ENCODE measurements at regions not wholly inside any gene's neighbourhood (a gene's known extent, or its start where the extent isn't known, plus 50 kb on each side); places are given as distances from the start of the nearest gene placed in this dataset.

DNA sequence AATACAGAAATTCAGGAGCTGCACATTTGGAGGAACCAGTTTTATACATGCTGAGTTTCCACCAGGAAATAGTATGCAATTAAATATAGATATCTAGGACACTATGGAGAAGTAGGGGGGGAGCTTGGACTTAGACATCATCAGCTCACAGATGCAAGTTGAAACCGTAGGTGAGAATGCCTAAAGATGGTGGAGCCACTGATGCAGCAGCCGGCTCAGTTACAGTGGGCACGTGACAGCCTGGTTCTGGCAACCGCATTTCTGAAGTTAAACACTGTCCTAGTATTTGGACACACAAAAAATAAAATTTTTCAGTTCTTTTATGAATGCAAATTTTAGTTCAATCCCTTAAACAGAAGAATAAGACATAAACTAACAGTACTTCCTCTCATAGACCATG, 91.5 kb upstream of the FRY start:
- intact Hi-C loops (cut with micrococcal nuclease), result no loop called here
- Mint-ChIP-seq H3K36me3 (no peaks in the 10 kb centered on the region), H3K9me3 (no peaks in the 10 kb centered on the region), H3K27ac (no peak overlapping the region), H3K4me3 (no peak overlapping the region), H3K4me1 (ENCODE audit: low read depth) (no peaks in the 10 kb centered on the region), H3K27me3 (no peaks in the 10 kb centered on the region)
- DNase-seq, result no peak
- ChIA-PET POLR2A (no interaction called here), CTCF (interaction anchor here (1.1 kb wide), 1 partner anchor 30 kb away, joined by 3 read pairs; no protein-coding TSS in a partner anchor)

DNA sequence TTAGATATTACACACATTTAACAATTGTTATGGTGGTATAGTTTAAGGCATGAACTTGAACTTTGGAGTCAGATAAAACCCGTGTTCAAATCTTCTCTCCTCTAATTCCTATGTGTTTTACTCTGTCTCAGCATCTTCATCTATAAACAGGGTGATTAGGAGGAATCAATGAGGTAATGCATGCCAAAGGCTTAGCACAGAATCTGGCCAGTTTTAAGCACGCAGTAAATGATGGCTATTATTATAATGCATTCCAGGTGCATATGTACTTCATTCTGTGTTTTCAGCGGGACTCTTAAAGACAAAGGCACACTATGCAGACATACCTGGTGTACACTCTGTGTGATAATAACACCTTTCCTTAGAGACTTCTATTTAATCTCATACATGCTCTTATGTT, 88.0 kb upstream of the FRY start:
- Mint-ChIP-seq H3K36me3 (peaks cover 3% of the 10 kb centered on the region), H3K27me3 (no peaks in the 10 kb centered on the region), H3K9me3 (no peaks in the 10 kb centered on the region), H3K27ac (no peak overlapping the region), H3K4me3 (no peak overlapping the region), H3K4me1 (ENCODE audit: low read depth) (no peaks in the 10 kb centered on the region)
- DNase-seq, result no peak
- intact Hi-C loops (cut with micrococcal nuclease), result no loop called here
- ChIA-PET POLR2A (no interaction called here), CTCF (no interaction called here)

DNA sequence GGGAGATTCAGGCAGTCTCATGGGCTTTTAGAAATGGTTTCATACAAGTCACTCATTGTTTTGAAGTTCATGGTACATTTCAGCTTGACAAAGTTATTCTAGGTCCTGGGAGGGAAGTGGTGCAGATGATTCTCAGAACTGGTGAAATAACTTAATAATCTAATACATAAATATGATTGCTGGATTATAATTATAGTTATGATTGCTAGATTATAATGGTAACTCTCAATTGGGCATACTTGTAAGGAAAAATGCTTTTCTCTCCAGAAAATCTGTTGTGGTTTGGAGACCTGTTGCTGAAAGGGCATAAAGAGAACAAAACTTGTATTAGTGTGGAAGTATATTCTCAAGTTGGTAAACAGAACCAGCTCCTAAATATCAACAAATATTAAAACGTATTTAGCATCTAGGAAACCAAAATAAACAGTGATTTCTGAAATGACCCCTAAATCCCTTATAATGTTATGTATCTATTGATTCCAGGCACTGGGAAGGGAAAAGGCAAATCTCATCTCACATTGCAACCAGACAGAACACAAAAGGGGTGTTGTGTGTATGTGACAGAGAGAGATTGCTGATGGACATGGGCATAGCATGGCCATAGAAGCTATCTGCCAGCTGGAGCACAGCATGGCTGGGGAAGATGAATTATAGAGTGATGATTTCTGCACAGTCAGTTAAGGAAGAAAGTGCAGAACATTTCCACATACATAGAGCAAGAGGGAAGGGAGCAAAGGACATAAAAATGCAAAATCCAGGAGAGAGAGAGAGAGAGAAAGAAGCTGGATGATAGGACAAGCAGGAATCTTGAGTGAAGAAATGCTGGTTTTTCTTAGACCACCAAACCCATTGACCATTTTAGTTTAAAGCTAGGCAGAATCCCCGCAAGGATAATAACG, 87.1 kb upstream of the FRY start:
- intact Hi-C loops (cut with micrococcal nuclease), result no loop called here
- Mint-ChIP-seq H3K4me1 (ENCODE audit: low read depth) (no peaks in the 10 kb centered on the region), H3K36me3 (peaks cover 3% of the 10 kb centered on the region), H3K27me3 (no peaks in the 10 kb centered on the region), H3K27ac (no peak overlapping the region), H3K4me3 (no peak overlapping the region), H3K9me3 (no peaks in the 10 kb centered on the region)
- POLR2A ChIA-PET, result no interaction called here
- DNase-seq, result no peak
- CTCF ChIA-PET, result interaction anchor here (0.9 kb wide), 1 partner anchor 35 kb away, joined by 4 read pairs; no protein-coding TSS in a partner anchor

DNA sequence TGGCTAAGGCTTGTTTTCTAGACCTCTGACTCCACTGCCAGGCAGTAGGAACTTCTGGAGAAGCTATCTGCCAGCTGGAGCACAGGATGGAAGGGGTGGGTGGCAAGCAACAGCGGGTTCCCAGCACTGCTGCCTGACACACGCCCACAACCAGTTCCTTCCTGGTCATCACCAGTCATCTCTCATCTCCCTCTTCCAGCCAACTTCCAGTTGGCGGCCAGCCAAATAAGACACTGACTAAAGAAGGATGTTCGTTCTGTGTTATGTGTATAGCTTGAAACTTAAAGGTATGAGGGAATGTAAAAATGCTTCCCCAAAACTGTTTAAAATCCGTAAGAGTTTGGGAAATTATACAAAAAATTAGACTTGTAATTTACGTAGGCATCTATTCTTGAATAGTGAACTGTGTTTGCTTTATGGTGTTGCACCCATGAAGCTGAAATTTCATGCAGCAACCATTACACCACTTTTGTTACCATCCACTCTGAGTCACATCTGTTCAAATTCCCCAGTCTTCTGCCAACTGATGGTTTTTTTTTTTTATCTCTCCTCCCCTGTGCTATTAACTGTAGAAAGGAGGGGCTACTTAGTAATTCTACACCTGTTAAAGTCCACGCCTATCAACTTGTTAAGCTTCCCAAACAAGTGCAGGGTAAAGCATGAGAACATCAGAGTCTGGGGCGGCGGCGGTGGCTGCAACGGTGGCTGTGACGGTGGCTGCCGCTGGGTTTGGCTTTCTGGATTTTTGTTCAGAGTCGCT, 86.2 kb upstream of the FRY start:
- H3K4me1 Mint-ChIP-seq (ENCODE audit: low read depth), result no peaks in the 10 kb centered on the region
- POLR2A ChIA-PET, result interaction anchor here (0.6 kb wide), 1 partner anchor 214 kb away, joined by 5 read pairs; no protein-coding TSS in a partner anchor
- H3K27me3 Mint-ChIP-seq, result no peaks in the 10 kb centered on the region
- no peak overlapping the region for H3K4me3 Mint-ChIP-seq
- intact Hi-C loops (cut with micrococcal nuclease), result no loop called here
- peaks cover 3% of the 10 kb centered on the region for H3K36me3 Mint-ChIP-seq
- DNase-seq, result peak; percentile 20
- H3K27ac Mint-ChIP-seq, result no peak overlapping the region
- CTCF ChIA-PET, result interaction anchor here (0.9 kb wide), 1 partner anchor 36 kb away, joined by 4 read pairs; no protein-coding TSS in a partner anchor
- H3K9me3 Mint-ChIP-seq, result no peaks in the 10 kb centered on the region

DNA sequence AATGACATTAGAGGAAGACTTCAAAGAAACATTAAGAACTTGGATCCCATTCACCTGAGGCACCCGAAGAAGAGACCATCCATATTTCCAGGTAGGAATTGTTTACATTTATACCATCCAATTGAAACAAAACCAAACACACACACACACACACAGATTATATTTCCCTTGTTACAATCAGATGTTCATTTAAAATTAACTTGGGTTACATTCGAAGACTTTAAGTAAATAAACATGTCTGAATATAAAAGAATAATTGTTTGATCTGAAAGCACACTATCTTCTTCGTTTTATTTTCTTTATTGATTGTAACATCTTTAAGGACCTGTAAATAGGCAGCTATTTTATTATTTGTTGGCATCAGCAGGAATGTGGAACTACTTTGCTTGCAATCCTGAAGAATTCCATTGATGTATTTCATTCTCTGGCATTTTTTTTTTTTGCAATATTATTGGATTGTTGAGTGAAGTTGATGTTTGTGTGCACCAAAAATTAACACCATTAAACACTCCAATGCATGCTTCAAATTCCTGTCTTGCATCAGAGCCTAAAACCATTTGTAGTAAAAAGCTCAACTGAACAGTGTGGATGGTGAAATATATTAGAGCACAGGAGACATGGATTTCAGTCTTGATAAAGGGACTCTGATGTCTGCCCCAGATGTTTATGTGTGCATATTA, 85.3 kb upstream of the FRY start:
- no peaks in the 10 kb centered on the region for H3K27me3 Mint-ChIP-seq
- DNase-seq, result no peak
- intact Hi-C loops (cut with micrococcal nuclease), result no loop called here
- ChIA-PET CTCF (interaction anchor here (0.6 kb wide), 1 partner anchor 18 kb away, joined by 3 read pairs; no protein-coding TSS in a partner anchor), POLR2A (interaction anchor here (0.6 kb wide), 1 partner anchor 213 kb away, joined by 5 read pairs; no protein-coding TSS in a partner anchor)
- H3K36me3 Mint-ChIP-seq, result peaks cover 3% of the 10 kb centered on the region
- H3K4me1 Mint-ChIP-seq (ENCODE audit: low read depth), result peaks cover 6% of the 10 kb centered on the region
- H3K4me3 Mint-ChIP-seq, result no peak overlapping the region
- H3K27ac Mint-ChIP-seq, result no peak overlapping the region
- no peaks in the 10 kb centered on the region for H3K9me3 Mint-ChIP-seq

DNA sequence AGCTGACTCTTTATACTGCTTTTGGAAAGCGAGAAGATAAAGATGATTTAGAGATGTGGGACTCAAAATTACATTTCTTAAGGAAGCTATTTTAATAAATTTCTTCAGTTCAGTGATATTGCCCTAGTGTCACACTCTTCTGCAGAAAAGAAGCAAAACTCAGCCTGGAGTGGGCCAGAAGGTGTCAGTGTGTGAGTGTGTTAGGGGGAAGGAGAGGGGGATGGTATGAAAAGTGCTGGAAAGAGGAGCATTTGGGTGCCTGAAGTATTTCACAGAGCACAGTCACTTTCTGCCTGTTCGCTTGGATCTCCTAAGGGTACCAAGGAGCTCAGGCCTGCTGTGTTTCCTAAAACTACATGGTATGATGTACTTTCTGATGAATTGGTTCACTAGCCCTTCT, 84.5 kb upstream of the FRY start:
- no peak for DNase-seq
- no peak overlapping the region for H3K4me3 Mint-ChIP-seq
- no peaks in the 10 kb centered on the region for H3K9me3 Mint-ChIP-seq
- peaks cover 6% of the 10 kb centered on the region for H3K4me1 Mint-ChIP-seq (ENCODE audit: low read depth)
- no peaks in the 10 kb centered on the region for H3K27me3 Mint-ChIP-seq
- no peak overlapping the region for H3K27ac Mint-ChIP-seq
- POLR2A ChIA-PET, result no interaction called here
- H3K36me3 Mint-ChIP-seq, result peaks cover 3% of the 10 kb centered on the region
- intact Hi-C loops (cut with micrococcal nuclease), result no loop called here
- CTCF ChIA-PET, result no interaction called here

DNA sequence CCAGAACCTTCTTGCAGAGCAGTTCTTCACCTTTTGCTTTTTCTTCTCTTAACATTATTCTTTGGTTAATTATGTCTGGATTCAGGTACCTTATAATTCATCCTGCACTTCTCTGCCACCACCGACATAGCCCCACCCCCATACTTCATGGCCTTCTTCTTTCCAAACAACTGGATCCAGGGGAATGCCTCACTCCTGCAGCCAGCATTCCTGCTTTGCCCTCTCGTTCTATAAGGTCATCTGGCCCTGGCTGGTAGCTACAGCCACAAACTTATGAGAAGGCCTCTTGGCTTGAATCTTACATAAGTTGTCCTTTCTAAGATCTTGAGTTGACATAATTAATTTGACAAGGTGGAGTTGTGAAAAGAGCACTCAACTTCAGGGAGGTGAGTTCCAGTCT, 84.1 kb upstream of the FRY start:
- intact Hi-C loops (cut with micrococcal nuclease), result no loop called here
- no peak overlapping the region for H3K4me3 Mint-ChIP-seq
- H3K27ac Mint-ChIP-seq, result no peak overlapping the region
- H3K4me1 Mint-ChIP-seq (ENCODE audit: low read depth), result peaks cover 6% of the 10 kb centered on the region
- H3K9me3 Mint-ChIP-seq, result no peaks in the 10 kb centered on the region
- no peak for DNase-seq
- H3K27me3 Mint-ChIP-seq, result no peaks in the 10 kb centered on the region
- CTCF ChIA-PET, result no interaction called here
- POLR2A ChIA-PET, result no interaction called here
- peaks cover 4% of the 10 kb centered on the region for H3K36me3 Mint-ChIP-seq

DNA sequence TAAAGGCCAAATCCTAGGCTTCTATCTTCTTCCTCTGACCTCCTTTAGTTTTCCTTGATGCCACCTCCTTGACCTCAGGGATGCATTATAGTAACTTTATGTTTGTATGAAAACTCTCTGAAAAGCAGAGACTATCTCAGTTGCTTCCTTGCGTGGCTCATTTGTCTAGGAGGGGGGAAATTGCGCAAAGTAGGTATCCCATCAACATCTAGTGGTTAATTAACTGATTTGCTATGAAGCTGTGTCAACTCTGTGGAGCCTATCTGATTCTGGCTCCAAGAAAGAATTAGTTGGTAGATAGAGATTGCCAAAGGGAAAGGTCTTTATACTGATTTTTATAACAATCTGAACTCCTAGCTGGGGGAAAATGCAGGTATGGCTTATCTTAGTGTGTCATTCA, 82.1 kb upstream of the FRY start:
- no peak for DNase-seq
- Mint-ChIP-seq H3K9me3 (no peaks in the 10 kb centered on the region), H3K27ac (no peak overlapping the region), H3K27me3 (no peaks in the 10 kb centered on the region), H3K4me3 (no peak overlapping the region), H3K36me3 (peaks cover 4% of the 10 kb centered on the region), H3K4me1 (ENCODE audit: low read depth) (peaks cover 6% of the 10 kb centered on the region)
- intact Hi-C loops (cut with micrococcal nuclease), result no loop called here
- ChIA-PET POLR2A (no interaction called here), CTCF (no interaction called here)

DNA sequence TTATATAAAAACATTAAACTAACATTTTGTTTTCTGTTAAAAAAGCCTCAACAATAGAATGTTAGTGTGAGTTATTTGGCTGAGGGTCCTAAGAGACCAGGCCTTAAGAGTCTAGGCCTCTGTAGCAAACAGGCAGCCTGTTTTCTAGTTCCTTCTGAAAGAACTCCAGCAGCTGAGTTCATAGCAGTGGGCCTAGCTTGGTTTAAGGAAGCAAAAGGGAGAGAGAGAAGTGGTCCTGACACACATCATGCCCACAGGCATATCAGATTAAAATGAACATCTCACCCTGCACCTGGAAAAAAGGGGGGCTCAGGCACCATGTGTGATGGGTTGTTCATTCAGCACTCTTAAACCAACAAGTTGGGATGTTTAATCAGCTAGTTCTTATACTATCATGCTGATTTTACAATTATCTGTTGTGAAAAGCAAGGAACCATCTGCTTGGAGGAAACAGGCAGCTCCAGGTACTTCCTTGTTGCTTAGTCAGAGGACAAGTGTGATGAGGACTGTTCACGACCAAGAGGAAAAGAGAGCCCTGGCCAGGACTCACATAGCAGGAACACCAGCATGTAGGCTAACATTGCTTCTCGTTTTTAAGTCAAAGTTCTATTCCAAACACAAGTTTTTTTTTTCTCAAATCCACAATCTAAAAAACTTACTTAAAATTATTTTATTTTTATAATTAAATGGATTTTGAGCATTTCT, 81.3 kb upstream of the FRY start:
- CTCF ChIA-PET, result no interaction called here
- H3K36me3 Mint-ChIP-seq, result peaks cover 4% of the 10 kb centered on the region
- no peak overlapping the region for H3K4me3 Mint-ChIP-seq
- no peaks in the 10 kb centered on the region for H3K27me3 Mint-ChIP-seq
- intact Hi-C loops (cut with micrococcal nuclease), result no loop called here
- POLR2A ChIA-PET, result no interaction called here
- no peak overlapping the region for H3K27ac Mint-ChIP-seq
- H3K9me3 Mint-ChIP-seq, result no peaks in the 10 kb centered on the region
- DNase-seq, result no peak
- H3K4me1 Mint-ChIP-seq (ENCODE audit: low read depth), result peaks cover 6% of the 10 kb centered on the region

DNA sequence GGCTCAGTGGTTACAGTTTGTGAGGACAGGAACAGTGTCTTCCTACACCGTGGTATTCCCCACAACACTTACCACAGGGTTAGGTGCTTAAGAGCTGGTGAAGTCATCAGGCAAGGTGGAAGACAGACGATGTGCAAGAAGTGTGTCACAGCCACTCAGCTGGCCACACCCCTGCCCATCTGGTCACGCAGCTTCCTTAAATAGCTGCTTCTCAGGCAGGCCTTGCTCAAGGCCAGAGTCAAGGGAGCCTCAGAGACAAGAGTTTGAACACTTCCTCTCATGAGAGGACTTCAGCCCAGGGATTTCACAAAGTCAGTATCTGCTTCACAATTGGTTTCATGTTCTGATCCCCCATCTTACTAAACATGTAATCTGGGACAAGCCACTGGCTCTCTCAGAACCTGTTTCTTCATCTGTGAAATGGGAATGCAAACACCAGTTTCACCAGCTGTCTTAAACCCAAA, 80.3 kb upstream of the FRY start:
- Mint-ChIP-seq H3K27ac (no peak overlapping the region), H3K4me3 (no peak overlapping the region), H3K27me3 (no peaks in the 10 kb centered on the region), H3K9me3 (no peaks in the 10 kb centered on the region), H3K36me3 (peaks cover 5% of the 10 kb centered on the region), H3K4me1 (ENCODE audit: low read depth) (peaks cover 6% of the 10 kb centered on the region)
- POLR2A ChIA-PET, result no interaction called here
- intact Hi-C loops (cut with micrococcal nuclease), result no loop called here
- CTCF ChIA-PET, result no interaction called here
- peak; percentile 22 for DNase-seq

DNA sequence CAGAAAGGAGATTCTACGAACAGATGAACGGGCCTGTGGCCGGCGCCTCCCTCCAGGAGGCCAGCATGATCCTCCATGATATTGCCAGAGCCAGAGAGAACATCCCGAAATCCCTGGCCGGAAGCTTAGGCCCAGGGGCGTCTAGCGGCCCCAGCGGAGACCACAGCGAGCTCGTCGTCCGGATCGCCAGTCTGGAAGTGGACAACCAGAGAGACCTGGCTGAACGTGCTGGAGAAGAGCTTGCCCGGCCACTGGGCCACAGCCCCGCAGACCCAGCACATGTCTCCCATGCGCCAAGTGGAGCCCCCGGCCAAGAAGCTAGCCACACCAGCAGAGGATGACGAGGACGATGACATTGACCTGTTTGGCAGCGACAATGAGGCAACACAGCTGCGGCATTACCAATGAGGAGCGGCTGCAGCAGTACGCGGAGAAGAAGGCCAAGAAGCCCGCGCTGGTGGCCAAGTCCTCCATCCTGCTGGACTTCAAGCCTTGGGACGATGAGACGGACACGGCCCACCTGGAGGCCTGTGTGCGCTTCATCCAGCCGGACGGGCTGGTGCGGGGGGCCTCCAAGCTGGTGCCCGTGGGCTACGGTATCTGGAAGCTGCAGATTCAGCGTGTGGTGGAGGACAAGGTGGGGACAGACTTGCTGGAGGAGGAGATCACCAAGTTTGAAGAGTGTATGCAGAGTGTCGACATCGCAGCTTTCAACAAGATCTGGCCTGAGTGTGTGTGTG, 78.8 kb upstream of the FRY start:
- no peak for DNase-seq
- ChIA-PET CTCF (no interaction called here), POLR2A (no interaction called here)
- Mint-ChIP-seq H3K4me1 (ENCODE audit: low read depth) (peaks cover 6% of the 10 kb centered on the region), H3K27me3 (no peaks in the 10 kb centered on the region), H3K27ac (no peak overlapping the region), H3K36me3 (peaks cover 2% of the 10 kb centered on the region), H3K9me3 (no peaks in the 10 kb centered on the region), H3K4me3 (no peak overlapping the region)
- intact Hi-C loops (cut with micrococcal nuclease), result no loop called here

Measured in activated CD4-positive, alpha-beta memory T cell treated with anti-CD3 and anti-CD28 coated beads for 36 hours (primary cell).